ENCODE measurements at regions not wholly inside any gene's neighbourhood (a gene's known extent, or its start where the extent isn't known, plus 50 kb on each side); places are given as distances from the start of the nearest gene placed in this dataset.
A peak's percentile ranks its signal among the peaks of the same experiment; 100 is the strongest.

- TF ChIP-seq CTCF (IDR thresholded peaks at IDR 0.05), result no peak
These were observed 413.7 kb downstream of the PPP3CA start for GRCh38 chr4:100933628-100934027.

DNA sequence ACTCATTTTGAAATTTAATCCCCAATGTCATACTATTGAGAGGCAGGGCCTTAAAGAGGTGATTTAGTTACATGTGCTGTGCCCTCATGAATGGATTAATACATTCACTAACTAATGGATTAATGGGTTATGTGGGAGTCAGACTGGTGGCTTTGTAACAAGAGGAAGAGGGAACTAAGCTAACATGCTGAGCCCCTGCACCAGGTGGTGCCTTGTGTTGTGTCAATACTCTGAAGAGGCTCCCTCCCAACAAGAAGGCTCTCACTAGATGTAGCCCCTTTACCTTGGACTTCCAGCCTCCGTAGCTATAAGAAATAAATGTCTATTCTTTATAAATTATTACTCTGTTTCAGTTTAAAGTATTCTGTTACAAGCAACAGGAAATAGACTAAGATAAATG is 411.9 kb upstream of the EMCN start:
- no peak for TF ChIP-seq CTCF (IDR thresholded peaks at IDR 0.05)

DNA sequence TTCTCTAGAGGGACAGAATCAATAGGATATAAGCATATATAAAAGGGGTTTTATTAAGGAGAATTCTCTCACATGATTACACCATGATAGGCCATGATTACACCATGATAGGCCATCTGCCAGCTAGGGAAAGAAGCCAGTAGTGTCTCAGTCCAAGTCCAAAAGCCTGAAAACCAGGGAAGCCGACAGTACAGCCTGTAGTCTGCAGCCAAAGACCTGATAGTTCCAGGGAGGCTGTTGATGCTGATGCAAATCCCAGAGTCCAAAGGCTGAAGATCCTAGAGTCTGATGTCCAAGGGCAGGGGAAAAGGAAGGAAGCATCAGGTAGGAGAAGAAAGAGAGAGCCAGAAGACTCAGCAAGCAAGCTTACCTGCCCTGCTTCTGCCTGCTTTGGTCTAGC is 411.3 kb upstream of the EMCN start:
- TF ChIP-seq CTCF (IDR thresholded peaks at IDR 0.05), result no peak

GRCh38 chr4:100926039-100926717 is 408.4 kb upstream of the EMCN start:
- no peak for TF ChIP-seq CTCF (IDR thresholded peaks at IDR 0.05)

DNA sequence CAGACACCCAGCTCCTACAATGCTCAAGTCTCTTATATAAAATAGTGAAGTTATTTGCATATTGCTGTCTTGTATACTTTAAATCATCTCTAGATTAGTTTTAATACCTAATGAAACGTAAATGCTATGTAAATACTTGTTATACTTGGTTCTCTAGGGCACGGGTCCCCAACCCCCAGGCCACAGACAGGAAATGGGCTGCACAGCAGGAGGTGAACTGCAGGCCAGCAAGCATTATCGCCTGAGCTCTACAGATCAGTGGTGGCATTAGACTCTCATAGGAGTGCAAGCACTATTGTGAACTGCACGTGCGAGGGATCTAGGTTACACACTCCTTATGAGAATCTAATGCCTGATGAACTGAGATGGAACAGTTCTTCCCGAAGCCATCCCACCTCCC is 395.9 kb upstream of the EMCN start:
- no peak for TF ChIP-seq CTCF (IDR thresholded peaks at IDR 0.05)

GRCh38 chr4:100908540-100908939 is 390.7 kb upstream of the EMCN start:
- TF ChIP-seq CTCF (IDR thresholded peaks at IDR 0.05), result no peak

- TF ChIP-seq CTCF (IDR thresholded peaks at IDR 0.05), result peak; percentile 61
These were observed 389.9 kb upstream of the EMCN start for GRCh38 chr4:100907465-100908454.

Measured in LNCAP (cell line).